ENCODE measurements at regions not wholly inside any gene's neighbourhood (a gene's known extent, or its start where the extent isn't known, plus 50 kb on each side); places are given as distances from the start of the nearest gene placed in this dataset.
"Not testable (repeated sequence)": the region's sequence is repeated elsewhere in the genome, so short reads cannot be mapped to it uniquely, and the experiment has no call there.

DNA sequence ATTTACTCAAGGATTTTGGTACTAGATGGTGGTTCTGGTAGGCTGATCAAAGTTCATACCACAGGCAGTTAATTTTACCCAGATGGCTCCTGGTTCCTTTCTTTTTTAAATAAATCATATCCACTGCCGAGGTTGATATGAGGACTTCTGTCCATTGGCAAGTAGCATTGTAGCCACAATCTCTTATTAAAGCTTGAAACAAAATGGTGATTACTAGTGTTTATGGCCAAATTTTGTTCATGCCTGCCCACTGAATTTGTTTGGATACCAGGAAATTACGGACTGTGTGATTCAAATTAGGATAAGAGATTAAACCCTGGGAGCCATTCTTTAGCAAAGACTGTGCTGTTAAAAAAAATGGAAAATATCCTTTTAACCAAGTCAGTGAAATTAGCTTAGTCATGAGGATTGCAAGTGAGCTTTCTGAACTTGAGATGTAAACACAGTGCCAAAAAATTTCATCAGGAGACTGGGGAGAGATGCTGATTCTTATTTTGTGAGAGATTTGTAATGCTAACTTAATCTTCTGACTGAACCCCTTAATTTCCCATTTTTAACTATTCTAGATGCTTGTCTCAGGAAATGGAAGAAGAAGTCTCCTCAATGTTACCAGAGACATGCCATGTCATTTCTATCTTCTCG is 893.5 kb upstream of the ADAMTS5 start:
- WGBS (ENCODE audit: insufficient coverage), result no CpG with 5 or more reads among the region's 3 CpGs
- H3K36me3 Mint-ChIP-seq; H3K27me3 ChIP-seq (ENCODE audit: control insufficient read depth in 2 of 2, insufficient read depth in 2 of 2, low read length in 2 of 2); H3K27ac ChIP-seq (ENCODE audit: low read depth in 1 of 2, low read length in 2 of 2); H3K9me3 Mint-ChIP-seq; H3K9me3 ChIP-seq (replicated peaks in 1 of 2; ENCODE audit: control insufficient read depth in 1 of 2, insufficient read depth in 1 of 2, low read length in 2 of 2); H3K27me3 Mint-ChIP-seq (ENCODE audit: low read depth in 3 of 3); H3K4me1 Mint-ChIP-seq; intact Hi-C loops (cut with micrococcal nuclease); H3K27ac Mint-ChIP-seq; H3K4me2 ChIP-seq (replicated peaks; ENCODE audit: extremely low read depth, low read length, poor library complexity, severe bottlenecking); H2AFZ ChIP-seq (ENCODE audit: insufficient read depth, low read depth, low read length, poor library complexity, severe bottlenecking); H3K9ac ChIP-seq (ENCODE audit: insufficient read depth, low read length, poor library complexity, severe bottlenecking); H3K36me3 ChIP-seq (replicated peaks in 1 of 2; ENCODE audit: control insufficient read depth in 1 of 2, insufficient read depth in 2 of 2, low read length in 2 of 2); H4K20me1 ChIP-seq (ENCODE audit: insufficient read depth, low read length); H3K79me2 ChIP-seq (ENCODE audit: insufficient read depth, low read length); DNase-seq; H3K4me1 ChIP-seq (ENCODE audit: control insufficient read depth in 1 of 2, insufficient read depth in 2 of 2, low read length in 2 of 2); H3K4me3 ChIP-seq (replicated peaks in 1 of 3; ENCODE audit: low read depth in 2 of 3, low read length in 3 of 3); H3K4me3 Mint-ChIP-seq: not testable (repeated sequence)

DNA sequence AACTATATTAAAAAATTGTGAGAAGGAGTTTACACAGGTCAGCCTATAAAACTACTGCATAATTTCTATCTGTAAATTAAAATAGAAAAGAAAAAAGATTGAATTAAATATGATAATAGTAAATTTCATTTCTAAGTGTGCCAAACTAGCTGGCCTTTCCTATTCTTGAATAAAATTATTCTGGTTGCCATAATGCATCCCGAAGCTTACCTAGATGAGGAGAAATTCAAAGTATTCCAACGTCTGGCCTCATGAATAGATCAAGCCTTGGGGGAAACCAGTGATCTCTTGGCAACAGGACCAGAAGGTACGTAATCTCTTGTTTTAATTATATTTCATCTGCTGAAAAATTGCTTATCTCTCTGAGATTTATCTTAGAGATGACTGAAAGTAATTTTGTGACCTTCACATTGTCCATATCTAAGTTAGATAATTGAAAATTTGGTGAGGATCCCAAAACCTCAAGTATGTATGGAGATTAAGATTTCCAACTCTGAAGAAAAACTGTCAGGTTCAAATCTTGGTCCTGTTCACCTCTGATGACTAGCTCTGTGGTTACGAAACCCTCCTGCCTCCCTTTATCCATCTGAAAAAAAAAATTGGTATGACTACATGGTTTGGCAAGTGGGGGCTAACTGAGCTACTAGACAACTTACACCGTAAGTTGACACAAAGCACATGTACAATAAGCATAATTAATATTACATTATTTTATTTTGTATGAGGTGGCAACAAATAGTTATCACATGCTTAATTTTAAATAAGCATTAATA is 891.4 kb upstream of the ADAMTS5 start:
- H3K79me2 ChIP-seq (ENCODE audit: insufficient read depth, low read length); H3K4me3 ChIP-seq (replicated peaks in 1 of 3; ENCODE audit: low read depth in 2 of 3, low read length in 3 of 3); H3K9me3 ChIP-seq (replicated peaks in 1 of 2; ENCODE audit: control insufficient read depth in 1 of 2, insufficient read depth in 1 of 2, low read length in 2 of 2); H3K27ac ChIP-seq (ENCODE audit: low read depth in 1 of 2, low read length in 2 of 2); H3K27me3 ChIP-seq (ENCODE audit: control insufficient read depth in 2 of 2, insufficient read depth in 2 of 2, low read length in 2 of 2); H2AFZ ChIP-seq (ENCODE audit: insufficient read depth, low read depth, low read length, poor library complexity, severe bottlenecking); H3K27me3 Mint-ChIP-seq (ENCODE audit: low read depth in 3 of 3); H3K4me1 Mint-ChIP-seq; H3K27ac Mint-ChIP-seq; H3K9ac ChIP-seq (ENCODE audit: insufficient read depth, low read length, poor library complexity, severe bottlenecking); intact Hi-C loops (cut with micrococcal nuclease); H3K4me3 Mint-ChIP-seq; H3K36me3 ChIP-seq (replicated peaks in 1 of 2; ENCODE audit: control insufficient read depth in 1 of 2, insufficient read depth in 2 of 2, low read length in 2 of 2); H3K36me3 Mint-ChIP-seq; H3K4me1 ChIP-seq (ENCODE audit: control insufficient read depth in 1 of 2, insufficient read depth in 2 of 2, low read length in 2 of 2); H4K20me1 ChIP-seq (ENCODE audit: insufficient read depth, low read length); DNase-seq; H3K4me2 ChIP-seq (replicated peaks; ENCODE audit: extremely low read depth, low read length, poor library complexity, severe bottlenecking): not testable (repeated sequence)
- 100% methylated on average over 1 of the region's 5 CpGs for WGBS (ENCODE audit: insufficient coverage)
- H3K9me3 Mint-ChIP-seq, result peaks cover 0 to 18% (median 4%) of the 10 kb centered on the region in 7 donors

- H2AFZ ChIP-seq (ENCODE audit: insufficient read depth, low read depth, low read length, poor library complexity, severe bottlenecking); H4K20me1 ChIP-seq (ENCODE audit: insufficient read depth, low read length); H3K4me2 ChIP-seq (replicated peaks; ENCODE audit: extremely low read depth, low read length, poor library complexity, severe bottlenecking); DNase-seq; H3K27me3 ChIP-seq (ENCODE audit: control insufficient read depth in 2 of 2, insufficient read depth in 2 of 2, low read length in 2 of 2); H3K4me3 Mint-ChIP-seq; H3K27me3 Mint-ChIP-seq (ENCODE audit: low read depth in 3 of 3); H3K4me3 ChIP-seq (replicated peaks in 1 of 3; ENCODE audit: low read depth in 2 of 3, low read length in 3 of 3); H3K9me3 ChIP-seq (replicated peaks in 1 of 2; ENCODE audit: control insufficient read depth in 1 of 2, insufficient read depth in 1 of 2, low read length in 2 of 2); H3K9ac ChIP-seq (ENCODE audit: insufficient read depth, low read length, poor library complexity, severe bottlenecking); H3K27ac Mint-ChIP-seq; H3K36me3 ChIP-seq (replicated peaks in 1 of 2; ENCODE audit: control insufficient read depth in 1 of 2, insufficient read depth in 2 of 2, low read length in 2 of 2); H3K4me1 ChIP-seq (ENCODE audit: control insufficient read depth in 1 of 2, insufficient read depth in 2 of 2, low read length in 2 of 2); H3K4me1 Mint-ChIP-seq; H3K27ac ChIP-seq (ENCODE audit: low read depth in 1 of 2, low read length in 2 of 2); intact Hi-C loops (cut with micrococcal nuclease); H3K36me3 Mint-ChIP-seq; H3K79me2 ChIP-seq (ENCODE audit: insufficient read depth, low read length): not testable (repeated sequence)
- peaks cover 0 to 18% (median 4%) of the 10 kb centered on the region in 7 donors for H3K9me3 Mint-ChIP-seq
- WGBS (ENCODE audit: insufficient coverage), result no CpG with 5 or more reads among the region's 3 CpGs
Measured at GRCh38 chr21:27856988-27857387, 890.1 kb upstream of the ADAMTS5 start.
